BJ (cell line): ENCODE measurements at regions not wholly inside any gene's neighbourhood (a gene's known extent, or its start where the extent isn't known, plus 50 kb on each side); places are given as distances from the start of the nearest gene placed in this dataset.

ENCODE experiments used
- CTCF ChIA-PET: fragments of 350-600 bp; formaldehyde crosslinking; extraction: SDS; loops from one replicate; lab custom pipeline; 2021; ENCODE audit warnings: antibody characterized with exemption, inconsistent platforms; lab: Yijun Ruan, JAX
- POLR2A ChIA-PET: fragments of 300-600 bp; sonication (Branson Sonifier 250); formaldehyde crosslinking; extraction: SDS; loops from one replicate; lab custom pipeline; 2021; ENCODE audit warnings: antibody characterized with exemption; lab: Charles Lee
- DNase-seq: peaks from one replicate; pipeline ENCODE4 v3.0.0-alpha.2; 2011; ENCODE audit warnings: low read depth
- H3K27me3 ChIP-seq: 2 replicates; pipeline ENCODE4 v1.6.0; 2011; ENCODE audit warnings: low read length; ENCODE audit not compliant: control insufficient read depth, insufficient read depth
- H3K36me3 ChIP-seq: 2 replicates; pipeline ENCODE4 v1.5.1; 2011; ENCODE audit warnings: low read length; ENCODE audit not compliant: control insufficient read depth, insufficient read depth
- H3K4me3 ChIP-seq: 2 replicates; pipeline ENCODE4 v1.5.1; 2011; ENCODE audit warnings: low read depth, mild to moderate bottlenecking, control low read depth, low read length
- CTCF ChIP-seq: IDR thresholded peaks from 2 replicates; pipeline ENCODE4 v1.5.1; 2011; ENCODE audit warnings: low read depth, mild to moderate bottlenecking, control low read depth, inconsistent platforms, low read length, moderate library complexity; ENCODE audit not compliant: insufficient read depth

GRCh38 chr22:19641983-19642451 is 72.3 kb upstream of the SEPTIN5 start:
- DNase-seq = no peak
- Histone ChIP-seq H3K4me3 (no peak overlapping the region), H3K27me3 (peaks cover 11% of the 10 kb centered on the region), H3K36me3 (no peaks in the 10 kb centered on the region)
- POLR2A ChIA-PET = no interaction called here
- CTCF ChIA-PET = interaction anchor here (0.8 to 3.1 kb wide), 4 partner anchors 9 to 157 kb away, joined by 3 to 15 read pairs (median 4); no protein-coding TSS in a partner anchor
- no peak for TF ChIP-seq CTCF

GRCh38 chr22:19643448-19644313 is 70.6 kb upstream of the SEPTIN5 start:
- ChIA-PET POLR2A (no interaction called here), CTCF (interaction anchor here (2.3 to 3.1 kb wide), 2 partner anchors 11 to 14 kb away, joined by 12 to 15 read pairs; no protein-coding TSS in a partner anchor)
- no peaks in the 10 kb centered on the region for H3K36me3 ChIP-seq
- no peak for TF ChIP-seq CTCF
- H3K4me3 ChIP-seq = no peak overlapping the region
- peaks cover 9% of the 10 kb centered on the region for H3K27me3 ChIP-seq
- no peak for DNase-seq

GRCh38 chr22:19644314-19645223 is 69.7 kb upstream of the SEPTIN5 start:
- H3K4me3 ChIP-seq = no peak overlapping the region
- no peak for DNase-seq
- no peaks in the 10 kb centered on the region for H3K36me3 ChIP-seq
- H3K27me3 ChIP-seq = peaks cover 7% of the 10 kb centered on the region
- CTCF ChIA-PET = interaction anchor here (2.3 to 3.1 kb wide), 2 partner anchors 12 to 15 kb away, joined by 12 to 15 read pairs; no protein-coding TSS in a partner anchor
- no peak for TF ChIP-seq CTCF
- POLR2A ChIA-PET = no interaction called here

- ChIA-PET CTCF (interaction anchor here (1.0 to 2.3 kb wide), 2 partner anchors 13 to 15 kb away, joined by 4 to 12 read pairs; no protein-coding TSS in a partner anchor), POLR2A (no interaction called here)
- H3K4me3 ChIP-seq = no peak overlapping the region
- no peaks in the 10 kb centered on the region for H3K36me3 ChIP-seq
- TF ChIP-seq CTCF = no peak
- H3K27me3 ChIP-seq = peaks cover 6% of the 10 kb centered on the region
- DNase-seq = no peak
Measured at GRCh38 chr22:19645391-19645790, 68.9 kb upstream of the SEPTIN5 start.
